A673 (cell line): ENCODE measurements at regions not wholly inside any gene's neighbourhood (a gene's known extent, or its start where the extent isn't known, plus 50 kb on each side); places are given as distances from the start of the nearest gene placed in this dataset.

Source experiments
- EZH2 ChIP-seq: fragments of 200-600 bp; sonication (generic); IDR thresholded peaks from 2 replicates; pipeline ENCODE4 v1.6.1; 2017; ENCODE audit warnings: borderline replicate concordance, low read depth, mild to moderate bottlenecking, mixed read lengths, antibody characterized with exemption, low read length; ENCODE audit not compliant: poor library complexity, severe bottlenecking
- TF ChIP-seq, protein P1 (sequence below): fragments of 300-800, 200-600 bp; sonication (generic); conservative IDR thresholded peaks from 2 replicates; pipeline ENCODE4 v1.5.1; 2017; ENCODE audit warnings: low read depth, mild to moderate bottlenecking, antibody characterized with exemption, low read length, moderate library complexity, mixed read lengths

- TF ChIP-seq, protein P1, sequence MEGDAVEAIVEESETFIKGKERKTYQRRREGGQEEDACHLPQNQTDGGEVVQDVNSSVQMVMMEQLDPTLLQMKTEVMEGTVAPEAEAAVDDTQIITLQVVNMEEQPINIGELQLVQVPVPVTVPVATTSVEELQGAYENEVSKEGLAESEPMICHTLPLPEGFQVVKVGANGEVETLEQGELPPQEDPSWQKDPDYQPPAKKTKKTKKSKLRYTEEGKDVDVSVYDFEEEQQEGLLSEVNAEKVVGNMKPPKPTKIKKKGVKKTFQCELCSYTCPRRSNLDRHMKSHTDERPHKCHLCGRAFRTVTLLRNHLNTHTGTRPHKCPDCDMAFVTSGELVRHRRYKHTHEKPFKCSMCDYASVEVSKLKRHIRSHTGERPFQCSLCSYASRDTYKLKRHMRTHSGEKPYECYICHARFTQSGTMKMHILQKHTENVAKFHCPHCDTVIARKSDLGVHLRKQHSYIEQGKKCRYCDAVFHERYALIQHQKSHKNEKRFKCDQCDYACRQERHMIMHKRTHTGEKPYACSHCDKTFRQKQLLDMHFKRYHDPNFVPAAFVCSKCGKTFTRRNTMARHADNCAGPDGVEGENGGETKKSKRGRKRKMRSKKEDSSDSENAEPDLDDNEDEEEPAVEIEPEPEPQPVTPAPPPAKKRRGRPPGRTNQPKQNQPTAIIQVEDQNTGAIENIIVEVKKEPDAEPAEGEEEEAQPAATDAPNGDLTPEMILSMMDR, result no peak
- no peak for TF ChIP-seq EZH2
These were observed 281.9 kb downstream of the RBM26 start for GRCh38 chr13:79124183-79124582.
